IMR-90 (cell line): ENCODE measurements at regions not wholly inside any gene's neighbourhood (a gene's known extent, or its start where the extent isn't known, plus 50 kb on each side); places are given as distances from the start of the nearest gene placed in this dataset.
A peak's percentile ranks its signal among the peaks of the same experiment; 100 is the strongest.

ENCODE experiments used
- ATAC-seq: fragments of 200-7000 bp; cut with Tn5 transposase; 2 replicates; pipeline ENCODE4 v1.9.1; 2020; ENCODE audit warnings: low read depth, mild to moderate bottlenecking, moderate library complexity
- BruUV-seq: library from RNA; stranded (reverse); fragments of 400-500 nt; replicated peaks from 2 replicates; lab custom pipeline; 2021; lab: Mats Ljungman, UMichigan
- CTCF ChIA-PET: fragments of 300-600 bp; formaldehyde crosslinking; extraction: SDS; loops from one replicate; lab custom pipeline; 2021; ENCODE audit warnings: antibody characterized with exemption; lab: Yijun Ruan, JAX
- POLR2A ChIA-PET: fragments of 300-600 bp; sonication (Branson Sonifier 250); formaldehyde crosslinking; loops from one replicate; lab custom pipeline; 2022; ENCODE audit warnings: antibody characterized with exemption; ENCODE audit not compliant: unreplicated experiment; lab: Charles Lee
- DNase-seq: peaks from one replicate; pipeline ENCODE4 v3.0.0; 2013
- H2AFZ ChIP-seq: replicated peaks from 2 replicates; pipeline ENCODE3; 2013; ENCODE audit warnings: low read length, mild to moderate bottlenecking; ENCODE audit not compliant: poor library complexity
- H2AK5ac ChIP-seq: 2 replicates; pipeline ENCODE4 v1.6.1; 2013; ENCODE audit warnings: low read depth, low read length, inconsistent platforms
- H2AK9ac ChIP-seq: replicated peaks from 2 replicates; pipeline ENCODE3; 2013; ENCODE audit warnings: mild to moderate bottlenecking, low read depth, low read length, moderate library complexity; ENCODE audit not compliant: poor library complexity
- H2BK120ac ChIP-seq: 2 replicates; pipeline ENCODE4 v1.6.1; 2013; ENCODE audit warnings: low read depth, low read length, inconsistent platforms
- H2BK15ac ChIP-seq: 3 replicates; pipeline ENCODE4 v1.6.1; 2013; ENCODE audit warnings: low read depth, low read length, inconsistent platforms
- H2BK20ac ChIP-seq: 2 replicates; pipeline ENCODE4 v1.6.1; 2013; ENCODE audit warnings: low read depth, mild to moderate bottlenecking, inconsistent platforms, low read length, moderate library complexity
- H2BK5ac ChIP-seq: 2 replicates; pipeline ENCODE4 v1.6.1; 2013; ENCODE audit warnings: mild to moderate bottlenecking, low read depth, low read length, inconsistent platforms; ENCODE audit not compliant: poor library complexity, severe bottlenecking
- H3K14ac ChIP-seq: replicated peaks from 2 replicates; pipeline ENCODE4 v1.6.1; 2013; ENCODE audit warnings: low read depth, low read length, inconsistent platforms
- H3K18ac ChIP-seq: 2 replicates; pipeline ENCODE4 v1.6.1; 2013; ENCODE audit warnings: low read depth, low read length, control low read depth
- H3K23ac ChIP-seq: 2 replicates; pipeline ENCODE4 v1.6.1; 2013; ENCODE audit warnings: low read depth, low read length, inconsistent platforms
- H3K27ac ChIP-seq: 2 replicates; pipeline ENCODE4 v1.5.1; 2013; ENCODE audit warnings: mild to moderate bottlenecking, control low read depth, low read length; ENCODE audit not compliant: insufficient read depth
- H3K27me3 ChIP-seq: 2 replicates; pipeline ENCODE4 v1.6.1; 2013; ENCODE audit warnings: low read length; ENCODE audit not compliant: control insufficient read depth, insufficient read depth
- H3K36me3 ChIP-seq: 2 replicates; pipeline ENCODE4 v1.6.1; 2013; ENCODE audit warnings: low read length, mixed read lengths; ENCODE audit not compliant: control insufficient read depth, insufficient read depth
- H3K4ac ChIP-seq: 2 replicates; pipeline ENCODE4 v1.6.1; 2013; ENCODE audit warnings: low read depth, low read length, inconsistent platforms
- H3K4me1 ChIP-seq: 2 replicates; pipeline ENCODE4 v1.6.1; 2013; ENCODE audit warnings: low read length, mixed read lengths; ENCODE audit not compliant: control insufficient read depth, insufficient read depth
- H3K4me2 ChIP-seq: 2 replicates; pipeline ENCODE4 v1.6.1; 2013; ENCODE audit warnings: low read depth, mild to moderate bottlenecking, control low read depth, low read length, moderate library complexity
- H3K4me3 ChIP-seq: 2 replicates; pipeline ENCODE4 v1.5.1; 2013; ENCODE audit warnings: low read depth, mild to moderate bottlenecking, control low read depth, low read length, moderate library complexity; ENCODE audit not compliant: insufficient read depth
- H3K56ac ChIP-seq: 2 replicates; pipeline ENCODE4 v1.6.1; 2013; ENCODE audit warnings: low read length, inconsistent platforms; ENCODE audit not compliant: insufficient read depth; ENCODE audit errors: extremely low read depth
- H3K79me1 ChIP-seq, 2 experiments: 2 replicates each; pipeline ENCODE4 v1.6.1; 2013; ENCODE audit warnings: low read length in 2 of 2, inconsistent platforms in 1 of 2, low read depth in 1 of 2
- H3K9ac ChIP-seq: 2 replicates; pipeline ENCODE4 v1.6.1; 2013; ENCODE audit warnings: low read depth, low read length, control low read depth
- H3K9me1 ChIP-seq: 2 replicates; pipeline ENCODE4 v1.6.1; 2013; ENCODE audit warnings: low read length, inconsistent platforms; ENCODE audit not compliant: insufficient read depth
- H3K9me3 ChIP-seq: 2 replicates; pipeline ENCODE4 v1.6.1; 2013; ENCODE audit warnings: low read length; ENCODE audit not compliant: control insufficient read depth, insufficient read depth
- H4K20me1 ChIP-seq: 2 replicates; pipeline ENCODE4 v1.6.1; 2013; ENCODE audit warnings: low read length, inconsistent platforms; ENCODE audit not compliant: insufficient read depth
- H4K5ac ChIP-seq: 2 replicates; pipeline ENCODE4 v1.6.1; 2013; ENCODE audit warnings: mild to moderate bottlenecking, low read depth, low read length, control low read depth
- H4K8ac ChIP-seq, 2 experiments: 2 replicates each; pipeline ENCODE4 v1.6.1; 2013; ENCODE audit warnings: low read depth in 2 of 2, low read length in 2 of 2, control low read depth in 1 of 2, inconsistent platforms in 1 of 2
- H4K91ac ChIP-seq: 2 replicates; pipeline ENCODE4 v1.6.1; 2013; ENCODE audit warnings: low read depth, low read length, inconsistent platforms; ENCODE audit not compliant: insufficient read depth
- BHLHE40 ChIP-seq: fragments of 150-350 bp; IDR thresholded peaks from 2 replicates; pipeline ENCODE4 v1.6.1; 2016; ENCODE audit warnings: mild to moderate bottlenecking, low read depth, low read length
- CEBPB ChIP-seq: IDR thresholded peaks from 2 replicates; pipeline ENCODE4 v1.6.1; 2012; ENCODE audit warnings: low read depth, low read length, improper control_type of control experiment
- CHD1 ChIP-seq: IDR thresholded peaks from 2 replicates; pipeline ENCODE4 v1.6.1; 2012; ENCODE audit warnings: low read depth, low read length, improper control_type of control experiment
- CTCF ChIP-seq: conservative IDR thresholded peaks from 2 replicates; pipeline ENCODE4 v1.5.1; 2012; ENCODE audit warnings: mild to moderate bottlenecking, low read depth, low read length, improper control_type of control experiment
- ELK1 ChIP-seq: fragments of 150-350 bp; IDR thresholded peaks from 2 replicates; pipeline ENCODE4 v1.6.1; 2016; ENCODE audit warnings: low read depth, mild to moderate bottlenecking, low read length, moderate library complexity, borderline replicate concordance
- FOS ChIP-seq: fragments of 150-350 bp; IDR thresholded peaks from 2 replicates; pipeline ENCODE4 v1.6.1; 2016; ENCODE audit warnings: low read depth, low read length
- MAFK ChIP-seq: IDR thresholded peaks from 2 replicates; pipeline ENCODE4 v1.6.1; 2012; ENCODE audit warnings: low read depth, low read length, improper control_type of control experiment
- MAZ ChIP-seq: IDR thresholded peaks from 2 replicates; pipeline ENCODE4 v1.6.1; 2012; ENCODE audit warnings: low read depth, mild to moderate bottlenecking, low read length, improper control_type of control experiment, moderate library complexity, borderline replicate concordance
- MXI1 ChIP-seq: IDR thresholded peaks from 2 replicates; pipeline ENCODE4 v1.6.1; 2012; ENCODE audit warnings: low read depth, mild to moderate bottlenecking, low read length, moderate library complexity, borderline replicate concordance
- NFE2L2 ChIP-seq: fragments of 150-350 bp; IDR thresholded peaks from 2 replicates; pipeline ENCODE4 v1.6.1; 2016; ENCODE audit warnings: low read depth, mild to moderate bottlenecking, low read length
- POLR2A ChIP-seq: IDR thresholded peaks from 2 replicates; pipeline ENCODE4 v1.6.1; 2012; ENCODE audit warnings: mild to moderate bottlenecking, low read depth, low read length
- RAD21 ChIP-seq: IDR thresholded peaks from 2 replicates; pipeline ENCODE4 v1.6.1; 2012; ENCODE audit warnings: low read length, improper control_type of control experiment
- RCOR1 ChIP-seq: IDR thresholded peaks from 2 replicates; pipeline ENCODE4 v1.6.1; 2012; ENCODE audit warnings: mild to moderate bottlenecking, low read length, improper control_type of control experiment; ENCODE audit not compliant: insufficient replicate concordance
- RFX5 ChIP-seq: IDR thresholded peaks from 2 replicates; pipeline ENCODE4 v1.8.0; 2012; ENCODE audit warnings: low read depth, mild to moderate bottlenecking, low read length, moderate library complexity
- SMC3 ChIP-seq: fragments of 150-350 bp; IDR thresholded peaks from 2 replicates; pipeline ENCODE4 v1.6.1; 2016; ENCODE audit warnings: low read depth, mild to moderate bottlenecking, antibody characterized with exemption, low read length, moderate library complexity
- USF2 ChIP-seq: fragments of 150-350 bp; IDR thresholded peaks from 2 replicates; pipeline ENCODE4 v1.6.1; 2017; ENCODE audit warnings: mild to moderate bottlenecking, antibody characterized with exemption, low read length, low read depth
- WGBS, 2 experiments: methylation state at CpG; one replicate each; pipeline versions ENCODE4 v1.1.5 to v1.1.7; 2013; ENCODE audit warnings: missing lambda C conversion rate in 2 of 2; ENCODE audit not compliant: insufficient read length in 1 of 2; ENCODE audit errors: extremely low coverage in 2 of 2; 5-methylcytosine and 5-hydroxymethylcytosine counted together
- dilution Hi-C: fragments of 300-500 bp; cut with HindIII; formaldehyde crosslinking; loops from one replicate; pipeline ENCODE4 v1.14.3; 2018; ENCODE audit warnings: low sequenced_read_pairs; ENCODE audit not compliant: unreplicated experiment
- in situ Hi-C: fragments of 300-500 bp; cut with MboI; formaldehyde crosslinking; loops from 3 replicates; pipeline ENCODE4 v1.14.3; 2019; ENCODE audit warnings: low sequenced_read_pairs, inconsistent platforms, mixed read lengths
- intact Hi-C: fragments of 100-400 bp; cut with micrococcal nuclease; formaldehyde crosslinking; loops from 2 replicates; pipeline ENCODE4 v1.10.0; 2022

- no peak overlapping the region for H3K4ac ChIP-seq
- WGBS, 2 experiments: no CpG with 5 or more reads among the region's 4 CpGs
- TF ChIP-seq FOS (no peak), USF2 (no peak), CHD1 (no peak), MAFK (no peak), RFX5 (no peak), RAD21 (no peak), NFE2L2 (no peak), ELK1 (no peak), CEBPB (no peak), MAZ (no peak), CTCF (no peak), POLR2A (no peak), MXI1 (no peak), BHLHE40 (no peak), RCOR1 (no peak), SMC3 (no peak)
- no peak overlapping the region for H3K23ac ChIP-seq
- H3K36me3 ChIP-seq: no peaks in the 10 kb centered on the region
- no peak overlapping the region for H3K14ac ChIP-seq
- H3K4me2 ChIP-seq: no peak overlapping the region
- no peak overlapping the region for H2AK5ac ChIP-seq
- H3K56ac ChIP-seq: no peak overlapping the region
- H3K79me1 ChIP-seq: no peaks in the 10 kb centered on the region
- H2BK120ac ChIP-seq: no peak overlapping the region
- H4K8ac ChIP-seq: no peak overlapping the region
- H2BK15ac ChIP-seq: no peak overlapping the region
- no peak overlapping the region for H3K18ac ChIP-seq
- H3K9me3 ChIP-seq: no peaks in the 10 kb centered on the region
- ATAC-seq (peak; percentile 24; the same call in 1 of the 2 replicates), DNase-seq (peak; percentile 41)
- no peaks in the 10 kb centered on the region for H3K9me1 ChIP-seq
- H2BK20ac ChIP-seq: no peak overlapping the region
- POLR2A ChIA-PET: no interaction called here
- no peaks in the 10 kb centered on the region for H3K27me3 ChIP-seq
- no peaks in the 10 kb centered on the region for H3K4me1 ChIP-seq
- H3K9ac ChIP-seq: no peak overlapping the region
- H4K5ac ChIP-seq: no peak overlapping the region
- no TSS peak for BruUV-seq
- in situ Hi-C loops (no loop called here), intact Hi-C loops (no loop called here), dilution Hi-C loops (no loop called here)
- H4K20me1 ChIP-seq: no peaks in the 10 kb centered on the region
- H2AK9ac ChIP-seq: no peak overlapping the region
- H3K27ac ChIP-seq: no peak overlapping the region
- H2BK5ac ChIP-seq: no peak overlapping the region
- H3K4me3 ChIP-seq: no peak overlapping the region
- CTCF ChIA-PET: no interaction called here
- H2AFZ ChIP-seq: no peak overlapping the region
- no peak overlapping the region for H4K91ac ChIP-seq
Measured at GRCh38 chr4:142913461-142914030, 67.4 kb upstream of the INPP4B start.
